ENCODE measurements at regions not wholly inside any gene's neighbourhood (a gene's known extent, or its start where the extent isn't known, plus 50 kb on each side); places are given as distances from the start of the nearest gene placed in this dataset.
"Not testable (repeated sequence)": the region's sequence is repeated elsewhere in the genome, so short reads cannot be mapped to it uniquely, and the experiment has no call there.

GRCh38 chr15:20271647-20272046 lies 270.0 kb downstream of the GOLGA6L6 start:
- no peaks in the 10 kb centered on the region for H3K36me3 Mint-ChIP-seq (ENCODE audit: insufficient read depth)
- H3K27ac Mint-ChIP-seq (ENCODE audit: low read depth): no peak overlapping the region
- H3K9me3 Mint-ChIP-seq: no peaks in the 10 kb centered on the region
- no peaks in the 10 kb centered on the region for H3K4me1 Mint-ChIP-seq
- ATAC-seq (replicated peaks; ENCODE audit: extremely low read depth, poor library complexity, severe bottlenecking) (no peak), DNase-seq (ENCODE audit: low spot score in 2 of 2) (no peak)
- no peak overlapping the region for H3K4me3 Mint-ChIP-seq
- no peaks in the 10 kb centered on the region for H3K27me3 Mint-ChIP-seq

- not testable (repeated sequence) for ATAC-seq (replicated peaks; ENCODE audit: extremely low read depth, poor library complexity, severe bottlenecking); H3K4me3 Mint-ChIP-seq; H3K4me1 Mint-ChIP-seq; H3K36me3 Mint-ChIP-seq (ENCODE audit: insufficient read depth); H3K9me3 Mint-ChIP-seq; H3K27me3 Mint-ChIP-seq; H3K27ac Mint-ChIP-seq (ENCODE audit: low read depth); DNase-seq (ENCODE audit: low spot score in 2 of 2)
Measured at GRCh38 chr15:20269956-20270355, 271.6 kb downstream of the GOLGA6L6 start.

GRCh38 chr15:20267996-20268395 lies 273.6 kb downstream of the GOLGA6L6 start:
- not testable (repeated sequence) for H3K9me3 Mint-ChIP-seq; DNase-seq (ENCODE audit: low spot score in 2 of 2); H3K4me3 Mint-ChIP-seq; H3K27me3 Mint-ChIP-seq; H3K27ac Mint-ChIP-seq (ENCODE audit: low read depth); ATAC-seq (replicated peaks; ENCODE audit: extremely low read depth, poor library complexity, severe bottlenecking); H3K4me1 Mint-ChIP-seq; H3K36me3 Mint-ChIP-seq (ENCODE audit: insufficient read depth)

GRCh38 chr15:20267051-20267730 lies 274.4 kb downstream of the GOLGA6L6 start:
- not testable (repeated sequence) for ATAC-seq (replicated peaks; ENCODE audit: extremely low read depth, poor library complexity, severe bottlenecking); H3K4me3 Mint-ChIP-seq; H3K36me3 Mint-ChIP-seq (ENCODE audit: insufficient read depth); H3K4me1 Mint-ChIP-seq; H3K27ac Mint-ChIP-seq (ENCODE audit: low read depth); H3K9me3 Mint-ChIP-seq; DNase-seq (ENCODE audit: low spot score in 2 of 2); H3K27me3 Mint-ChIP-seq

GRCh38 chr15:20265710-20266109 lies 275.9 kb downstream of the GOLGA6L6 start:
- H3K27ac Mint-ChIP-seq (ENCODE audit: low read depth); H3K4me1 Mint-ChIP-seq; ATAC-seq (replicated peaks; ENCODE audit: extremely low read depth, poor library complexity, severe bottlenecking); H3K9me3 Mint-ChIP-seq; H3K36me3 Mint-ChIP-seq (ENCODE audit: insufficient read depth); H3K27me3 Mint-ChIP-seq; DNase-seq (ENCODE audit: low spot score in 2 of 2); H3K4me3 Mint-ChIP-seq: not testable (repeated sequence)

- not testable (repeated sequence) for H3K27ac Mint-ChIP-seq (ENCODE audit: low read depth); H3K27me3 Mint-ChIP-seq; H3K4me3 Mint-ChIP-seq; ATAC-seq (replicated peaks; ENCODE audit: extremely low read depth, poor library complexity, severe bottlenecking); H3K9me3 Mint-ChIP-seq; H3K36me3 Mint-ChIP-seq (ENCODE audit: insufficient read depth); H3K4me1 Mint-ChIP-seq; DNase-seq (ENCODE audit: low spot score in 2 of 2)
Measured at GRCh38 chr15:20261321-20262280, 280.0 kb downstream of the GOLGA6L6 start.

GRCh38 chr15:20260650-20261049 lies 280.9 kb downstream of the GOLGA6L6 start:
- not testable (repeated sequence) for DNase-seq (ENCODE audit: low spot score in 2 of 2); H3K4me3 Mint-ChIP-seq; H3K27ac Mint-ChIP-seq (ENCODE audit: low read depth); ATAC-seq (replicated peaks; ENCODE audit: extremely low read depth, poor library complexity, severe bottlenecking); H3K4me1 Mint-ChIP-seq; H3K9me3 Mint-ChIP-seq; H3K36me3 Mint-ChIP-seq (ENCODE audit: insufficient read depth); H3K27me3 Mint-ChIP-seq

- ATAC-seq (replicated peaks; ENCODE audit: extremely low read depth, poor library complexity, severe bottlenecking); H3K27ac Mint-ChIP-seq (ENCODE audit: low read depth); H3K36me3 Mint-ChIP-seq (ENCODE audit: insufficient read depth); H3K9me3 Mint-ChIP-seq; H3K27me3 Mint-ChIP-seq; H3K4me1 Mint-ChIP-seq; DNase-seq (ENCODE audit: low spot score in 2 of 2); H3K4me3 Mint-ChIP-seq: not testable (repeated sequence)
Measured at GRCh38 chr15:20259559-20260190, 281.9 kb downstream of the GOLGA6L6 start.

- not testable (repeated sequence) for ATAC-seq (replicated peaks; ENCODE audit: extremely low read depth, poor library complexity, severe bottlenecking); H3K36me3 Mint-ChIP-seq (ENCODE audit: insufficient read depth); H3K27me3 Mint-ChIP-seq; H3K4me1 Mint-ChIP-seq; H3K9me3 Mint-ChIP-seq; H3K4me3 Mint-ChIP-seq; DNase-seq (ENCODE audit: low spot score in 2 of 2); H3K27ac Mint-ChIP-seq (ENCODE audit: low read depth)
Measured at GRCh38 chr15:20256394-20256793, 285.2 kb downstream of the GOLGA6L6 start.

- not testable (repeated sequence) for DNase-seq (ENCODE audit: low spot score in 2 of 2); H3K4me1 Mint-ChIP-seq; H3K27me3 Mint-ChIP-seq; H3K27ac Mint-ChIP-seq (ENCODE audit: low read depth); H3K36me3 Mint-ChIP-seq (ENCODE audit: insufficient read depth); ATAC-seq (replicated peaks; ENCODE audit: extremely low read depth, poor library complexity, severe bottlenecking); H3K4me3 Mint-ChIP-seq; H3K9me3 Mint-ChIP-seq
Measured at GRCh38 chr15:20255641-20256040, 286.0 kb downstream of the GOLGA6L6 start.

GRCh38 chr15:20253047-20253615 lies 288.5 kb downstream of the GOLGA6L6 start:
- H3K4me3 Mint-ChIP-seq; H3K4me1 Mint-ChIP-seq; H3K27ac Mint-ChIP-seq (ENCODE audit: low read depth); H3K36me3 Mint-ChIP-seq (ENCODE audit: insufficient read depth); H3K9me3 Mint-ChIP-seq; DNase-seq (ENCODE audit: low spot score in 2 of 2); H3K27me3 Mint-ChIP-seq; ATAC-seq (replicated peaks; ENCODE audit: extremely low read depth, poor library complexity, severe bottlenecking): not testable (repeated sequence)

- not testable (repeated sequence) for H3K4me3 Mint-ChIP-seq
Measured at GRCh38 chr15:20252040-20252439, 289.6 kb downstream of the GOLGA6L6 start.

More at GRCh38 chr15:20252040-20252439, 289.6 kb downstream of the GOLGA6L6 start:
- ATAC-seq (replicated peaks; ENCODE audit: extremely low read depth, poor library complexity, severe bottlenecking); H3K27ac Mint-ChIP-seq (ENCODE audit: low read depth); DNase-seq (ENCODE audit: low spot score in 2 of 2); H3K36me3 Mint-ChIP-seq (ENCODE audit: insufficient read depth); H3K27me3 Mint-ChIP-seq; H3K9me3 Mint-ChIP-seq; H3K4me1 Mint-ChIP-seq: not testable (repeated sequence)
